Activated T-cell treated with anti-CD3 and anti-CD28 coated beads for 48 hours (primary cell): ENCODE measurements at regions not wholly inside any gene's neighbourhood (a gene's known extent, or its start where the extent isn't known, plus 50 kb on each side); places are given as distances from the start of the nearest gene placed in this dataset.

ENCODE experiments used
- DNase-seq: peaks from one replicate; pipeline ENCODE4 v3.0.0-alpha.2; 2020; ENCODE audit warnings: low read depth

DNA sequence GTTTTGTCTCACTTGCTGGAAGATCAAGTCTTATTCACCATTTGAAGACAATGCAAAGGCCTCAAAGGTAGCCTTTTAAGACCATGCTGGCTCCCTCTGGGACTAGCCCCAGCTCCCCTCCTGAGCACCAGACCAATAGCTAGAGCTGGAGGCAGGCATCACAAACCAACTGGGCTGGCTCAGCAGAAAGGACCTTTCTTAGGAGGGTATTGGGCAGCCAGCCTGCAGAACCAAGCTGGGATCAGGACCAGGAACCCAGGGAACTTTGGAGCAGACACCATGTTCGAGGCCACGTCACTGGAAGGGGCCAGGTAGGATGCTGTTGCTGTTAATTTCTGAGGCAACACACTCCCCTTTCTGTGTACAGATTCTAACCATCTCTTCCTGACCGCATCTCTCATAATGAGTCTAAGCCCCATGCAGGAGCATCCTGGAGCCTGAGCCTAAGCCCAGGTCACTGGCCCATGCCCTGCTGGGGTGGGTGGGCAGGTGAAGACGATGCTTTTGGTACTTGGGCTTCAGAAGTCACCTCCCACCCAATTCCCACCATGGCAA is 81.4 kb upstream of the KLF13 start:
- no peak for DNase-seq

DNA sequence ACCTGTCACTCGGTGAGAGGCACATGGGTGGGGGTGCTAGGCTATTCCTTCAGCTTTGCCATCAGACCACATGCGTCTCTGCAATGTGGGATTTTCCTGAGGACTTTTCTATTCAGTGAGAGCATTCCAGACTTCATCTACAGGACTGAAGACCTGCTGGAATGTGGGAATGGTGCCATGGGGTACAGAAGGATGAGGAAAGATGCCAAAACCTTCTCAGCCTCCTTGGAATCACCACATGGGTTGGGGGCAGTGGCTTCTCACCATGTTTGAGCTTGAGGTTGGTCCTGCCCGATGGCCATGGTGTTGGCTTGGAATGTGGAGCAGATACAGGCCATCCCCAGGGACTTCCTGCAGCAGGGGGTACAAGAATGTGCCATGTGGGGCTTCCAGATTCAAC is 80.9 kb upstream of the KLF13 start:
- DNase-seq: no peak

DNA sequence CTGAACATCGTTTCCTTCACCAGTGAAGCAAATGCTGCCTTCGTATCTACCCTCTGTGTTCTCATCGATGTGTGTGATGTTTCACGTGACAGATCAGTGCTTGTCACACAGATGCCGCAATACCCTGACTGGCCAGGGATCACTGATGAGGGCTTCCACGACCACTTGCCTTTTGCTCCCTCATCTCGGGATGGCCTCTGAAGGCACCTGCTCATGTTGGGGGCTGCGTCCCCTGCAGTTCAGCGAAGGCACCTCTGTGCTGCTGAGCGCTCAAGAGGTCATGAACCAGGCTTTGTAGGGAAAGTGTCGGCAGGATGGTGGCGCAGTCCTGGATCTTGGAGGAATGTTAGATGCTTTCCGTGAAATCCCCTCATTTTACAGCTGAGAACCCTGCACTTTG is 79.2 kb upstream of the KLF13 start:
- no peak for DNase-seq

DNA sequence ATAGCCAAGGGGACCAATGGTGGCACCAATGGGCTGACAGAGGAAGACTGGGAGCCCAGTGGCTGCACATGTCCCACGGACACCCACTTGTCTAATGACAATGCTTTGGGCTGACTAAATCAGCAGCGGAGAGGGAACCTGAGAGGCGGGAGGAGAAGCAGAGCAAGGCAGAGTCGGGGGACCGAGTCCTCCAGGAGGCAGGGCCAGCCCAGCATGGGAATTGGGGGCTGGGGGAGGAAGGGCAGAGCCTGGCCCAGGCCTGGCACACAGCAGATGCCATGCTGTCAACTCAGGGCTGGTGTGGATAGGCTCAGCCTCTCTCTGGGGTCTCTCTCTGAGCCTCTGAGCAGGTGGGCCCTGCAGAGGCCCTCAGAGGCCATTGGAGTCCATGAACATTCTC is 78.4 kb upstream of the KLF13 start:
- DNase-seq: no peak

DNA sequence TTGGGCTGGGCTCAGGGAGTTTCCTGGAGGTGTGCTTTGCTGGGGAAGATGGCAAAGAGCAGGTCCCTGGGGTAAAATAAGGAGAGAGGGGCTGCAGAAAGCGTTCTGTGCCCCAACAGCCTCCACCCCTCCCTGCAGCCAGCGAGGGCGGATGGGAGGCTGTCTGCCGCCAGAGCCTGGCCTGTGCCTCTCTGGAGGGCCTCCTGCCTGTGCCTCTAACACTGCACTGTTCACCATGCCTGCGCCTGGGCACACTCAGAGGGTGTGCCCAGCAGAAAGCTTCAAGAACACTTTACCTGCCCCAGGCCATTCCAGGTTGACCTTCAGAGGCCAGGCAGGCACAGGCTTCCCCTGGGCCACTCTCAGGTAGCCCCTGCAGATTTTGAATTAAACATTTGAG is 77.7 kb upstream of the KLF13 start:
- DNase-seq: no peak

DNA sequence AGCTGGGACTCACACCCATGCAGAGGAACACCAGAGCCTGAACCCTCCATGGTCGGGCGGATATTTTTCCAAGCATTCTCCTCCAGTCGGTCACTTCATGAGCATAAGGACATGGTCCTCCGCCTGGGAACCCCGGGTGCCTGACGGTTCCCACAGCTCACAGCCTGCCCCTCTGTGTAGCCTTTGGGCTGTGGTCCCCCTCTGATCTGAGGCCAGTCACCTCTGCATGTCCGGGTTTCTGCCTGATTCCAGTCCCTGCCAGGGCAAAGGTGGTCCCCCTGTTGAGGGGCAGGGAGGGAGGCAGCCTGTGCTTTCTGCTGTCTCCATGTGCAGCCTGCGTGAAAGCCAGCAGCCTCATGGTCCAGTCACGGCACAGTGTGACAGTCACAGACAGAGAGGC is 76.6 kb upstream of the KLF13 start:
- no peak for DNase-seq

DNA sequence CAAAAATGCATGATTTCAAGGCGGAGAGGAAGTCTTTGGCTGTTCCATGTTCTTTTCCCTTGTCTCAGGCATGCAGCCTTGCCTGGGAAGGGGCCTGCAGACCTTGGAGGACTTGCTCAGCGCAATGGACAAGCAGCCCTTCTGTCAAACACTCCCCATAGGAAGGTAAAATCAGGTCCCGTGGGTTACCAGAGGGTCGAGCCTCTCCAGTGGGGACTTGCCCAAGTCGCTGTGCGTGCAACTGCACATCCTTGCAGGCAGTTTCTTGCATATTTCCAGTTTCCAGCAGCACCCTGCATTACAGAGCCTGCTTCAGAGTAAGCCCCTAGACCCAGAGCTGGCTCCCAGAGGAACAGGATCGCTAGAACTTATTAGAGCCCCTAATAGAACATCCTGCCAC is 75.5 kb upstream of the KLF13 start:
- DNase-seq: no peak

DNA sequence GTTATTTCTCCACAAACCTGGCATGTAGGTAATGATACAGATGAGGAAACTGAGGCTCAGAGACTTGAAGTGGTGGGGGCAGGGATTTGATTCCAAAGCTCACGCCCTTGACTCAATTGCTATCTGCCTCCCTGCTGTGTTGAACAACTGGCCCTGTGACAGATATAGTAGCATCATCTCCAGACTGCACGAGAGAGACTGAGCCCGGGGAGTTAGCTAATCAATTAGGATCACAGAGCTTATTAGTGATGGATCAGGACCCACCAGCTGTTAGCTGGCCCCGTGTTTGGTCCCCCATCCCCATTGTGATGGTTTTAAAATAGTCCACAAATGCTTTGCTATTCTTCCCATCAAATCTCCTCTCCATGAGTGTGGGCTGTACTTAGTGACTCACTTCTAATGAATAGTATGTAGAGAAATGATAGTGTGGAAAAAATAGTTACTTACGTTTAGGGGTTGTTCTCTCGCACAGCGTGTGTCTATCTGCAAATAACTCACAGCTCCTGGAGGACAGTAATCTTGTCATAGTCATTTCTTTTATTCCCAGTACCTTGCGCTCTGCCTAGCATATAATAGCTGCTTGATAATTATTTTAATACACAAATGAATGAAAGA is 74.4 kb upstream of the KLF13 start:
- DNase-seq: no peak

DNA sequence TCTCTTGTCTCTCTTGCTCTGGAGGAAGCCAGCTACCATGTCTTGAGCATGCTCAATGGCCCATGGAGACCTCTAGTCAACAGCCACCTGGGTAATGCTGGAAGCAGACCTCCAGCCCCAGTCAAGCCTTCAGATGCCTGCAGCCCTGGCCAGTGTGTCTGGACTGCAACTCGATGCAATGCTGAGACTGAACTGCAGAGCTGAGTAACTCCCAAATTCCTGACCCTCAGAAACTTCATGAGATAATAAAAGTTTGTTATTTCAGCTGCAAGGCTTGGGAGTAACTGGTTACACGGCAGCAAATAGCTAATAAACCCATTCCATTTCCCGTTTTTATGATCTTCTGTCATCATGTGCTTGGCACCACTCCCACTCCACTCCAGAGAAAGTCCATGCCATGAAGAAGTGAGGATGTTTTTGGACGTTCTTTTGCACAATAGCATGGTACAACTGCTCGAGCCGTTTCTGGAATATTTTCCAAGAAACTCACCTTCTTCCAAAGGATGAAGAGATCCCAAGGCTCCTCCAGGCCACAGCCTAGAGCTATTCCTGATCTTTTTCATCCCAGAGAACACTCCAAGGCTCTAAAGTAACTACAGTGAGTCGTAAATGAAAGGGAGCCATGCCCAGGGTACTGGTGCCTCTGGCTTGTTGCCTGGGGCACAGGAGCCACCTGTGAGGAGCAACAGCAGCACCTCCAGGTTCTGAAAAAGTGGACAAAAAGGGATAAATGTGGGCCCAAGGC is 72.0 kb upstream of the KLF13 start:
- no peak for DNase-seq

DNA sequence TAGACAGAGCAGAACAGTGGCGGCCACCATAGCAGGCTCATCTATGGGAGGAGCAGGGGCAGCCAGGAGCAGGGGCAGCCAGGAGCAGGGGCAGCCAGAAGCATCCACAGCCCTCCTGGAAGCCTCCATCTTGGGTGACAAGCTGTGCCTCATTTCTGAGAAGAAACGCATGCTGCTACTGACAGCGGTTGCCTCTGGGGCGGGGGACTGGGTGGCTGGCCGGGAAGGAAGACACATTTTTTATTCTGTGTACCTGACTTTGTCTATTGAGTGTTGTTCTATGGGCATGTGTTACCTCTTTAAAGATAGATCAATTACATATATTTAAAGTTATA is 71.5 kb upstream of the KLF13 start:
- no peak for DNase-seq

DNA sequence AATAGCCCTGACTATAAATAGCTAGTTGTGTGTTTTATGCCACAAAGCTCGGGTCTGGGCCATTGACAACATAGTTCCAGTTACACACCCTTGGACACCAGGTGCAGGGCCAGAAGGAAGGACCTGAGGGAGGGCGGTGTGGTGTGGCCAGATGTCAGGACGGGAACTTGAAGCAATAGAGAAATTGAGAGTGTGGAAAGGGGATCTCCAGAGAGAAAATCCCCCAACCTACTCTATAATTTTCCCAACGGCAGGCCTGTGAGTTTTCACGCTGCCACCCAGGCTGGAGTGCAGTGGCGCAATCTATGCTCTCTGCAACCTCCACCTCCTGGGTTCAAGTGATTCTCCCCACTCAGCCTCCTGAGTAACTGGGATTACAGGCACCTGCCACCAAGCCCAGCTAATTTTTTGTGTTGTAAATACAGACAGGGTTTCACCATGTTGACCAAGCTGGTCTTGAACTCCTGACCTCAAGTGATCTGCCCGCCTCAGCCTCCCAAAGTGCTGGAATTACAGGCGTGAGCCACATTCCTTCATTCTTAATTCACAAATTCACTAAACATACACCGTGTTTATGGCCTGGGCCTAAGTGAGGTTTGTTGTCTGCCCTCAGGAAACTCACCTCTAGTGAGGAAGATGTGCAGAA is 70.8 kb upstream of the KLF13 start:
- DNase-seq: no peak

DNA sequence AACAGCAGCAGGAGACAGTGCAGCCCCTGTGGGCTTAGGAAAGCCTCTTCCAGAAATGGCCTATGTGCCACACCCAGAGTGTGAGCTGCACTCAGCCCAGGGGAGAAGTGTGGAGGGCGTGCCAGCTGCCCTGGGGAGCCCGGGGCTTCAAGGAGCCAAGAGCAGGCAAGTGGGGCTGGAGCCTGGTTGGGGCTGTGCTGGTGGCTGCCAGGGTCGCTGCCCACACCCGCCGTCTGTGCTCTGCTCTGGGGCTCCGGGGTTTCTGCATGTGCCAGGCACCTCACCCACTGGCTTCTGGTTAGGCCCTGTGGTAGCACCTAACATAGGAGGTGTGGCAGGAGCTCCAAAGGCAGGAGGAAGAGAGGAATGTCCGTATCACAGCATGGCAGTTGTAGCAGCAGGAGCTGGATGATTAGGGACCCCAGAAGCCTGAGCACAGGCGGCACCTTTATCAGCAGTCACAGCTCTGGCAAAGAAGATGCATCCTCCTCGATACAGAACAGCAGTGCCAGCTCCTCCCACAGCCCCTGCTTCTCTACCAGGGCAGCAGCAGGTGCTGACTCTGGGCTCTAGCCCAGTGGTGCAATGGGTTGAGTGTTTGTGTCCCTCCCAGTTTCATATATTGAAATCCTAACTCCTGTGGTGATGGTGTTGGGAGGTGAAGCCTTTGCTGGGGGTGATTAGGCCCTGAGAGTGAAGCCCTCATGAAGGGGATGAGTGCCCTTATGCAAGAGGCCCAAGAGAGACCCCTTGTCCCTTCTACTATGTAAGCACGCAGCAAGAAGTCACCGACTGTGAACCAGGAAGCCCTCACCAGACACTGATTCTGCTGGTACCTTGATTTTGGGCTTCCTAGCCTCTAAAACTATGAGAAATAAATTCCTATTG is 70.0 kb upstream of the KLF13 start:
- DNase-seq: no peak

DNA sequence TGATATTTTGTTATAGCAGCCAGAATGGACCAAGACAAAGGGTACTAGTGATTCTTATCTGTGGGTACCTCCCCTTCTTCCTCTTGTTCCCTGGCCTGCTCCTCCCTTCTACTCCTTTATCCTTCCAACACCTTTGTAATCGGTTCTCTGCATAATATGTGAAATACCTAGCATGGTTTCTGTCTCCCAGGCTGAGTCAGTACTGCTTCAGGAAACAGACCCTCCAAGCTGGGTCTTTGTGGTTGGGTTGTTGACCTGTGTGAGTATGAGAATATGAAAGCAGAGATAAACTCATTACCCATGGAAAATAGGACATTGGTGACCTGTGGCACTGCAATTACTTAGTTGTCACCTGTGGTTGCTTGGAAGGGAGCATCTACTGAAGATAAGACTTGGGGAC is 69.3 kb upstream of the KLF13 start:
- no peak for DNase-seq

DNA sequence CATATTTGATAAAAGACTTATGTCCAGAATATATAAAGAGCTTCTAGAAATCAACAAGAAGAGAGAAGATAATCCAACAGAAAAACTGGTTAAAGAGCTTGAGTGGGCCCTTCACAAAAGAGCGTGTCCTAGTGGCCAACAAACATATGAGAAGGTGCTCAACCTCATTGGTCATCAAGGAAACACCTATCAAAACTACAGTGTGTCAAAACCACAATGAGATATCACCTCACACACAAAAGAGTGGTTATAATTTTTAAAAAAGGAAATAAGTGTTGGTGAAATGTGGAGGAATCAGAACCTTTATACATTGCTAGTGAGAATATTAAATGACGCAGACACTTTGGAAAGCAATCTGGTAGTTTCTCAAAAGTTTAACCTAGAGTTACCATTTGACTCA is 68.4 kb upstream of the KLF13 start:
- no peak for DNase-seq

DNA sequence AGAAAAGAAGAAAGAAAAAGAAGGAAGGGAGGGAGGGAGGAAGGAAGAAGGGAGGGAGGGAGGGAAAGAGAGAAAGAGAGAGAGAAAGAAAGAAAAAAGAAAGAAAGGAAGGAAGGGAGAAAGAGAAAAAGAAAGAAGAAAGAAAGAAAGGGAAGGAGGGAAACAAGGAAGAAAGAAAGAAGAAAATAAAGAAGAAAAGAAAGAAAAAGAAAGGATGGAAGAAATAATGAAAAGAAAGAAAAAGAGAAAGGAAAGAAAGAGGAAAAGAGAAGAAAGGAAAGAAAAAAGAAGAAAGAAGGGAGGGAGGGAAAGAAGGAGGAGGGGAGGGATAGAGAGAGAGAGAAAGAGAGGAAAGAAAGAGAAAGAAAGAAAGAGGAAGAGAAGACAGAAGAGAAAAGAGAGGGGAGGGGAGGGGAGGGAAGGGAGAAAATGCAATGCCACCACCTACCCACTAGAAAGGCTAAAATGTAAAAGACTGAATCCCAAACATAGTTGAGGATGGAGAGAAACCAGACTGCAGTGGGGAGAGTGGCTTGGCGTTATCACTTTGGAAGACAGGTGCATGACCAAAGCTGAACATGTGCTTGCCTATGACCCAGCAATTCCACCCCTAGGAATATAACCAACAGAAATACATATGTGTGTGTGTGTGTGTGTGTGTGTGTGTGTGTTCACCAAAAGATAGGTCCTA is 66.9 kb upstream of the KLF13 start:
- DNase-seq: no peak

DNA sequence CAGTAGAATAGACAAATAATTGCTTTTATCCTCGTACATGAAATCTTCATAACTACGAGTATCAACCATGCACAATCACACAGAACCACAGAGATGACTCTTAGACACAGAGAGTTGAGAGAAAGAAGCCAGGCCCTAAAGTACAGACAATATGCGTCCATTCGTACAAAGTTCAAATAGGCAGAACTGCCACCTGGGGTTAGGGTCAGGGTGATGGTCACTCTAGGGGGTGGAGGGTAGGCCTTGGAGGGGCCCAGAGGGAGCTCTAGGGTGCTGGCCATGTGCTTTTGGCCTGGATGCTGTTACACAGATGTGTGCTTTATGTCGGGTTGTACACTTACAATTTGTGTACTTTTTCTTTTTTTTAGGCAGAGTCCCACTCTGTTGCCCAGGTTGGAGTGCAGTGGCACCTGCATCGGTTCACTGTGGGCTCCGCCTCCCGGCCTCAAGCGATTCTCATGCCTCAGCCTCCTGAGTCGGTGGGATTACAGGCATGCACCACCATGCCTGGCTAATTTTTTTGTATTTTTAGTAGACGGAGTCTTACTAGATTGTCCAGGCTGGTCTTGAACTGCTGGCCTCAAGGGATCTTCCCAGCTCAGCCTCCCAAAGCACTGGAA is 65.9 kb upstream of the KLF13 start:
- DNase-seq: no peak

DNA sequence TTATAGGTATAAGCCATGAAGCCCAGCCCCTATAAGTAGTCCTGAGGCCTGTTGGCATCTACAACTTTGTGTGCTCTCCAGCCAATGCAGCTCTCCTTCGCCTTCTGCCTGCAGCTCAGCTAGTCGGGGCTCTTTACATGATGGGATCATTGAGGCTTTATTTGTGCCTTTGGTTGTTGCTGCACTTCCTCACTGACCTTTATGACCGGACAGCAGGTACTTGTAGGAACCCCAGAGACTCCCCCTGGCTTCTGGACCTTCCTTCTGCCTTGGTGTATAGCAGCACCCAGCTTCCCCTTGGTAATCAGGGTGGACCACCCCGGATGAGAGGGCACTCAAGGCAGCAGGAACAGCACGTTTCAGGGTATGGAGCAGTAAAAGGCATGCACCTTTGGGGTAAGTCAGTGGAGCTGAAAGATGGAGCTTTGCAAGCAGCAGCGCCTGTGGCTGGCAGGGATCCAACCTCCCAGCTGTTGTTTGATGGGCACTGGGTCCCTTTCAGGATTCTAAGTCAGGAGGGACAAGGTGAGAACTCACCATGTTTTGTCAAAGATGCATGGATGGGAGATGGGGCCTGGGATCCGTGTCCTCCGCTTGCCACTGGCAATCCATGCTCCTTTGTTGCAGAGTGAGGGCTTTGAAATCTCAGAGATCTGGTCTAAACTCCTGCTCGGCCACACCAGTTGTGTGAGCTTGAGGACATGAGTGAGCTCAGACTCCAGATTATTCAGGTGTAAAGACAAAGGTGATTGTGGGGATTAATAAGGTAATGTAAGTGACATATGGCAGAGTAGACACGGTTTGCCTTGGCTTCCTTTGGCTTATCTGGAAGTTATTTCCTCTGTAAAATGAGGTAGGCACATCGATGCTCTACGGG is 65.1 kb upstream of the KLF13 start:
- DNase-seq: no peak

DNA sequence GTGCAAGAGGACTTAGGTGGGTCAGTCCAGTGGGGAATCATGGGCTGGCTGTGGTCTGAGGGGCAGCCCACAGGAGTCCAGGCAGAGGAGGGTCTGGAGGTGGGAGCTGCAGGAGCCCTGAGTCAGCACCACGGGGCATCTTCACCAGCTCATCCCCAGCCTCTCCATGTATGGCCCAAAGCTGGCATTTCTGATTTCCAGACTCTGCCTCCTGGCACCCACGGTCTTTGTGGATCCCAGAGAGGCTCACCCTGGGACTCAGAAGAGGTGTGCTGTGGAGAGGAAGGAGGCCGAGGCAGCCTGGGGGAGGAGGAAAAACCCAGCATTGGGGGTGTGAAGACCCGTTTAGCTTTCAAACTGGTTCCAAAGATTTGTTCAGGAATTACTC is 64.5 kb upstream of the KLF13 start:
- no peak for DNase-seq

DNA sequence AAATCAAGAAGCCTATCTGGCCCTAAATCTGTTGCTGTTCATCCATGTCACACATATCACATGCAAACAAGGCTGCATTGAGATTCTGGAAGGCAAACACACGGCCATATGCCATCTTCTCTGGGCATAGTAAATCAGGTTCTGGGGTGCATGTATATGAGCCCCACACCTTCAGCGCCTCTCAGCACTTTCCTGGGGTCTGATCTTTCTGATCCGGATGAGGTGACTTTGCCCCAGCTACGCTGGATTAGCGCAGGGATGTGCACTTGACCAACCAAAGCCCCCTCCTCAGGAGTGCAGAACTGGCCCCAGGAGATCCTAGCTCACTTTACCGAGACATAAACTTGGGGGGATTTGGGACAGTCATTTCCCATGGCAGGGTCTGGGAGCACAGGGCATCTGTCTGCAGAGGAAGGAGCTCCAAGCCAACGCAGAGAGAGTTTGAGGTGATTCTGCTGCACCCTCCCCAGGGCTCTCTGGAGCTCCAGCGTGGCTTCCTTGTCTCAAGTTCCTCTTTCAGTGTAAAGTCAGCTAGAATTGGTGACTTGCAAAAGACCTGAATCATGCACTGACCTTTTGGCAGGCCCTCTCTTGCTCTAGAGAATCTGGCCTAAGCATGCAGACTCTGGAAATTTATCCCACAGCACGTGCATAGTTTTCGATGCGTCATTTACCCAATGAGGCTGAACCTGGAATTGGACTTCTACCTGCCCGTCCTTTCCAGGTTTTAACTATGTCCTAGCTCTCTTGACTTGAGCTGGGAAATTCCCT is 63.5 kb upstream of the KLF13 start:
- no peak for DNase-seq
